GM12892 (cell line): ENCODE measurements at regions not wholly inside any gene's neighbourhood (a gene's known extent, or its start where the extent isn't known, plus 50 kb on each side); places are given as distances from the start of the nearest gene placed in this dataset.

Experiments used
- POLR2A ChIP-seq: IDR thresholded peaks from 2 replicates; pipeline ENCODE4 v1.6.1; 2011; ENCODE audit warnings: low read depth, low read length, control low read depth
- POLR2AphosphoS5 ChIP-seq: IDR thresholded peaks from 2 replicates; pipeline ENCODE4 v1.6.1; 2011; ENCODE audit warnings: low read depth, low read length, control low read depth

DNA sequence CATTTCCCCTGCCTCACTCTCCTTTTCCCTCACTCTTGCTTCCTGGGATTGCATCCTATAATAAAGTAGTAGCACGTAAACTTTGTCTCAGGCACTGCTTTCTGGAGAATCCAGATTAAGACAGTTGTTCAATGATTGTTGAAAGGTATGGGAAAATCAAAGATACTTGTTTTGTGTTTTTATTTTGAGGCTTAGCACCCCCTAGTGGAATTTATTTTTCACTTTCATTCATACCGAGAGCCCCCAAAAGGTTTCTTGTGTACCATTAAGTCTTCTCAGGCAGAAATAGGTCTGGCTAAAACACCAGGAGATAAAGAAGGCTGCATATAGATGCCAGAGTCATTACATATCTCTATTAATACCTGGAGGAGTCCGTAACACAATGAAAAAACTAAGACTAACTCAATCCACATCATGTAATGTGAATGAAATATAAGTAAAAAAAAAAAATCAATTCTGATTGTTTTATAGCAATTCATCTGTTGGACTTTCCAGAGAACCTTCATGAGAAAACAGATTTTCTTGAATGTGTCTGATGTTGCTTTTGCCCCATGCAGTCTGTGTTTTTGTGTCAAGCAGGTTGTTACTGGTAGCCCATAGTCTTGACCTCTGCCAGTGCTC lies 103.5 kb downstream of the RPE65 start:
- TF ChIP-seq POLR2A (no peak), POLR2AphosphoS5 (no peak)
